GM12892 (cell line): ENCODE measurements at regions not wholly inside any gene's neighbourhood (a gene's known extent, or its start where the extent isn't known, plus 50 kb on each side); places are given as distances from the start of the nearest gene placed in this dataset.
"Not testable (repeated sequence)": the region's sequence is repeated elsewhere in the genome, so short reads cannot be mapped to it uniquely, and the experiment has no call there.

Experiments
- POLR2A ChIP-seq: IDR thresholded peaks from 2 replicates; pipeline ENCODE4 v1.6.1; 2011; ENCODE audit warnings: low read depth, low read length, control low read depth
- POLR2AphosphoS5 ChIP-seq: IDR thresholded peaks from 2 replicates; pipeline ENCODE4 v1.6.1; 2011; ENCODE audit warnings: low read depth, low read length, control low read depth
- TAF1 ChIP-seq: IDR thresholded peaks from 2 replicates; pipeline ENCODE4 v1.6.1; 2011; ENCODE audit warnings: low read depth, mild to moderate bottlenecking, control low read depth, low read length, borderline replicate concordance

DNA sequence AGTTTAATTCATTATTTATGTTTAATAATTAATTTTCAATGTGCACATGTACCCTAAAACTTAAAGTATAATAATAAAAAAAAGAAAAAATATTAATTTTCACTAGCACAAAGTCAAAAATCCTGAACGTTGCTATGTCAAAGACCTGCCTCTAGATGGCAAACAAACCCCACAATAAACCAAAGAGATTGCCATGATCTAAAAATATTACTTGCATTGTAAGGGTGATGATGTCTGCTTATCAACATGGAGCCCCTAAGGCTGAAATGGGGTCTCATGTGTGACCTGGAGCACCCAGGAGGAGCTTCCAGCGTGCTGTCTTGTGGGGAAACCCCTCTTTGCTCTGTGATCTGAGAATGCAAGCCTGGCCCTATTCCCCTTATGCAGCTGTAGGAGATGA, 1259.3 kb downstream of the RPIA start:
- not testable (repeated sequence) for TF ChIP-seq POLR2A, POLR2AphosphoS5, TAF1
